Mesendoderm (in vitro differentiated cells): ENCODE measurements at regions not wholly inside any gene's neighbourhood (a gene's known extent, or its start where the extent isn't known, plus 50 kb on each side); places are given as distances from the start of the nearest gene placed in this dataset.

Source experiments
- DNase-seq: peaks from one replicate; pipeline ENCODE4 v3.0.0; 2013
- H2AK5ac ChIP-seq: 2 replicates; pipeline ENCODE4 v1.6.1; 2013; ENCODE audit warnings: low read length, inconsistent platforms
- H2BK120ac ChIP-seq: 2 replicates; pipeline ENCODE4 v1.6.1; 2013; ENCODE audit warnings: low read depth, mild to moderate bottlenecking, low read length, moderate library complexity, mixed read lengths
- H2BK15ac ChIP-seq: replicated peaks from 2 replicates; pipeline ENCODE4 v1.6.1; 2013; ENCODE audit warnings: low read depth, mild to moderate bottlenecking, moderate library complexity
- H2BK5ac ChIP-seq: 2 replicates; pipeline ENCODE4 v1.6.1; 2013; ENCODE audit warnings: low read length, inconsistent platforms
- H3K18ac ChIP-seq: 2 replicates; pipeline ENCODE4 v1.6.1; 2013; ENCODE audit warnings: mild to moderate bottlenecking, low read length, mixed read lengths
- H3K23ac ChIP-seq: one replicate; pipeline ENCODE4 v1.6.1; 2013; ENCODE audit warnings: low read length
- H3K27ac ChIP-seq: 2 replicates; pipeline ENCODE4 v1.5.1; 2013; ENCODE audit warnings: low read depth, mild to moderate bottlenecking, inconsistent platforms, low read length, moderate library complexity
- H3K27me3 ChIP-seq: 2 replicates; pipeline ENCODE4 v1.6.1; 2013; ENCODE audit warnings: low read length, control low read depth, mild to moderate bottlenecking, inconsistent platforms; ENCODE audit not compliant: insufficient read depth, poor library complexity
- H3K36me3 ChIP-seq: 2 replicates; pipeline ENCODE4 v1.6.1; 2013; ENCODE audit warnings: low read length, inconsistent platforms; ENCODE audit not compliant: control insufficient read depth, insufficient read depth
- H3K4ac ChIP-seq: one replicate; pipeline ENCODE4 v1.6.1; 2013; ENCODE audit warnings: low read depth, mild to moderate bottlenecking, low read length, moderate library complexity
- H3K4me1 ChIP-seq: 2 replicates; pipeline ENCODE4 v1.6.1; 2013; ENCODE audit warnings: low read depth, low read length, inconsistent platforms; ENCODE audit not compliant: control insufficient read depth
- H3K4me2 ChIP-seq: 2 replicates; pipeline ENCODE4 v1.6.1; 2013; ENCODE audit warnings: low read length
- H3K4me3 ChIP-seq: 2 replicates; pipeline ENCODE4 v1.5.1; 2013; ENCODE audit warnings: mild to moderate bottlenecking, low read length
- H3K56ac ChIP-seq: one replicate; pipeline ENCODE4 v1.6.1; 2013; ENCODE audit warnings: low read length
- H3K79me1 ChIP-seq: 2 replicates; pipeline ENCODE4 v1.6.1; 2013; ENCODE audit warnings: low read length, inconsistent platforms
- H3K79me2 ChIP-seq: 2 replicates; pipeline ENCODE4 v1.6.1; 2013; ENCODE audit warnings: mild to moderate bottlenecking, low read length; ENCODE audit not compliant: control insufficient read depth, insufficient read depth
- H3K9ac ChIP-seq: 2 replicates; pipeline ENCODE4 v1.6.1; 2013; ENCODE audit warnings: low read length, inconsistent platforms
- H4K5ac ChIP-seq: one replicate; pipeline ENCODE4 v1.6.1; 2013; ENCODE audit warnings: low read length
- H4K8ac ChIP-seq: one replicate; pipeline ENCODE4 v1.6.1; 2013; ENCODE audit warnings: low read depth, mild to moderate bottlenecking, control low read depth, low read length, moderate library complexity
- WGBS: extraction: QIAGEN DNeasy Blood & Tissue Kit; methylation state at CpG from one replicate; pipeline ENCODE4 v1.1.7; 2013; ENCODE audit warnings: low lambda C conversion rate, missing lambda C conversion rate; ENCODE audit not compliant: insufficient coverage; ENCODE audit errors: extremely low coverage; 5-methylcytosine and 5-hydroxymethylcytosine counted together

DNA sequence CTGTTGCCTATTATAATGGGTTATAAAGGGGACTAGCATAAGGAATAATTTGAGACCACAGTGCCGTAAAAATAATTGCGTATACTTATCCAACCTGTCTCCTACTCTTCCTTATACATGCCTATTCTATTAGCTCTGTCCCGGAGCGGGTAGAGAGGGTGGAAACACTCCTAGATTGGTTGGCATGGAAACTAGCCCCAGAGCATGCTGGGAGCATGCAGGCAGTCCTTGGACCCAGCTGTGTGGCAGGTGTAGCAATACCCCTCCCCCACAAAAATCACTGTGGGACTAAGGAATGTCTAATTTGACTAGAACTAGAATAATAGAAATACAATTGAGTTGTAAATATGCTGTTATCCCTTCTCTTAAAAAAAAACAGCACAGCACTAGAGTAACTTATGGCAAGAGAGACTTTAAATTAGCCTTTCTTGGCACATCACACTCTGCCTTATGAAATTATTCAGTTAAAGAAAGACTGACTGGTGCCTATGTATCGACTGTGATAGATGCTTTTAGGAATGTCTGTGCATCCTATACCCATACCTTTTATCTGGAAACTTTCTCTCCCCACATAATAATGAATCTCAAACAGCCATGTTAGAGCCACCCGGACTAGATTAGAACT lies 244.0 kb upstream of the DAAM1 start:
- Histone ChIP-seq H3K36me3 (no peaks in the 10 kb centered on the region), H2BK5ac (no peak overlapping the region), H3K4me2 (no peak overlapping the region), H2BK120ac (no peak overlapping the region), H3K4ac (no peak overlapping the region), H2AK5ac (no peak overlapping the region), H3K9ac (no peak overlapping the region), H3K27ac (no peak overlapping the region), H2BK15ac (no peak overlapping the region), H4K8ac (no peak overlapping the region), H3K79me1 (no peaks in the 10 kb centered on the region), H3K27me3 (no peaks in the 10 kb centered on the region), H3K18ac (no peak overlapping the region), H3K4me3 (no peak overlapping the region), H3K56ac (no peak overlapping the region), H3K23ac (no peak overlapping the region), H4K5ac (no peak overlapping the region), H3K79me2 (no peaks in the 10 kb centered on the region), H3K4me1 (no peaks in the 10 kb centered on the region)
- no CpG with 5 or more reads among the region's 6 CpGs for WGBS
- DNase-seq: peak; percentile 45

DNA sequence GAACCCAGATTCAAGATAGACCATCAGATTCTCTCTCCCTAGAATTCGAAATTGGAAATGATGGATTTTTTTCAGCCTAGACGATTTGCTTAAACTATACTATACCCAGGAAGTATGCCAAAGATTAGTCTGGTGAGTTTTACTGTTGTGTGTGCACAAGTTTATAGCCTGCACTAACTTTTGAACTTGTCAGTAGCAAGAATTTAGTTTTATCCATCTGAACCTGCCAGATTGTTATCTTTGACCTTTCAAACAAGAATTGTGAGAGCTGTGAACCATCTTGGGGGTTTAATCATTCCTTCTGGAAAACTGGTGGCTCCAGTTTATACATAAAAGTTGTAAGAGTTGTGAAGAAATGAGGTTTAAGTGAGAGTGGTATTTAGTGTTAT lies 243.5 kb upstream of the DAAM1 start:
- no peak overlapping the region for H2BK120ac ChIP-seq
- no peak for DNase-seq
- H2BK5ac ChIP-seq: no peak overlapping the region
- no peak overlapping the region for H4K5ac ChIP-seq
- H3K18ac ChIP-seq: no peak overlapping the region
- H4K8ac ChIP-seq: no peak overlapping the region
- H2BK15ac ChIP-seq: no peak overlapping the region
- H3K27ac ChIP-seq: no peak overlapping the region
- WGBS: no CpG with 5 or more reads among the region's 2 CpGs
- no peak overlapping the region for H2AK5ac ChIP-seq
- no peak overlapping the region for H3K23ac ChIP-seq
- no peaks in the 10 kb centered on the region for H3K27me3 ChIP-seq
- H3K4ac ChIP-seq: no peak overlapping the region
- H3K79me2 ChIP-seq: no peaks in the 10 kb centered on the region
- no peak overlapping the region for H3K56ac ChIP-seq
- no peak overlapping the region for H3K9ac ChIP-seq
- H3K4me1 ChIP-seq: no peaks in the 10 kb centered on the region
- no peak overlapping the region for H3K4me2 ChIP-seq
- no peak overlapping the region for H3K4me3 ChIP-seq
- no peaks in the 10 kb centered on the region for H3K36me3 ChIP-seq
- no peaks in the 10 kb centered on the region for H3K79me1 ChIP-seq

DNA sequence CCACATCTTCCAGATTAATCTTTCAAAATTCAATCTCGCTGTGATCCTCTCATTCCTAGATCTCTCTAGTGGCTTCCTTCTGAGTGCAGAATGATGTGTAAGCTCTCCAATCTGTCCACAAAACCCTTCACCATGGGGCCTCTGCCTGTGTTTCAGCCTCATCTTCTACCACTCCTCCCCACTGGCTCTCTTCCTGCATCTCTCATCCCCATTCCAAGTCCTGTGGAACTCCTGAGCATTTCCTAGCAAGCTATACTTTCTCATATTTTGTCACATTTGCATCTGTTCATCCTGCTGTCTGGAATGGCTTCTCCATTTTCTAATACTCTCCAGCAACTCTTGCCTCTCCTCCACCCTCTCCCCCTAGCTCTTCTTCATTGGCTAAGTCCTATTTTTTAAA lies 242.0 kb upstream of the DAAM1 start:
- WGBS: no CpG with 5 or more reads among the region's 1 CpG

DNA sequence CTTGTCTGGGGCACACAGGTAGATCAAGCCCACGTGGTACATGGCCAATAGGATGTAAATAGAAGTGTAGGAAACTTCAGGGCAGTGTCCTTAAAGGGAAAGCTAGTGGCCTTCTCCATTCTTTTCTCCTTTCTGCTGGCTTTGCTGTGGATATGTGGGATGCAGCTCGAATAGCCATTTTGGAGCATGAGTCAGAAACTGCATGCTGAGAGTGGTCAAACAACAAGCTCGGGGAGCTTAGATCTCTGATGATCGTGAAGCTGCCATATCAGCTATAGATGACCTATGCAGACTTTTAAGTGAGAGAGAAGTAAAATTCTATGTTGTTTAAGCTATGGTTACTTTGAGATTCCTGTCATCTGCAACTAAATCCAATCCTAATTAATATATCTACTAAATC lies 241.3 kb upstream of the DAAM1 start:
- WGBS: no CpG with 5 or more reads among the region's 4 CpGs
- Histone ChIP-seq H2BK5ac (no peak overlapping the region), H3K27me3 (no peaks in the 10 kb centered on the region), H3K4me1 (no peaks in the 10 kb centered on the region), H3K23ac (no peak overlapping the region), H2BK120ac (no peak overlapping the region), H3K56ac (no peak overlapping the region), H2BK15ac (no peak overlapping the region), H3K27ac (no peak overlapping the region), H4K5ac (no peak overlapping the region), H3K4me3 (no peak overlapping the region), H3K79me2 (no peaks in the 10 kb centered on the region), H4K8ac (no peak overlapping the region), H2AK5ac (no peak overlapping the region), H3K4me2 (no peak overlapping the region), H3K9ac (no peak overlapping the region), H3K79me1 (no peaks in the 10 kb centered on the region), H3K18ac (no peak overlapping the region), H3K36me3 (no peaks in the 10 kb centered on the region), H3K4ac (no peak overlapping the region)
- DNase-seq: peak; percentile 48

More for the DNA sequence above, 242.0 kb upstream of the DAAM1 start:
- DNase-seq: no peak
- Histone ChIP-seq H2BK15ac (no peak overlapping the region), H3K79me1 (no peaks in the 10 kb centered on the region), H3K4me3 (no peak overlapping the region), H3K27me3 (no peaks in the 10 kb centered on the region), H3K79me2 (no peaks in the 10 kb centered on the region), H3K56ac (no peak overlapping the region), H2BK5ac (no peak overlapping the region), H3K18ac (no peak overlapping the region), H3K4me2 (no peak overlapping the region), H3K36me3 (no peaks in the 10 kb centered on the region), H3K27ac (no peak overlapping the region), H3K9ac (no peak overlapping the region), H3K4me1 (no peaks in the 10 kb centered on the region), H3K23ac (no peak overlapping the region), H4K5ac (no peak overlapping the region), H3K4ac (no peak overlapping the region), H2BK120ac (no peak overlapping the region), H4K8ac (no peak overlapping the region), H2AK5ac (no peak overlapping the region)

DNA sequence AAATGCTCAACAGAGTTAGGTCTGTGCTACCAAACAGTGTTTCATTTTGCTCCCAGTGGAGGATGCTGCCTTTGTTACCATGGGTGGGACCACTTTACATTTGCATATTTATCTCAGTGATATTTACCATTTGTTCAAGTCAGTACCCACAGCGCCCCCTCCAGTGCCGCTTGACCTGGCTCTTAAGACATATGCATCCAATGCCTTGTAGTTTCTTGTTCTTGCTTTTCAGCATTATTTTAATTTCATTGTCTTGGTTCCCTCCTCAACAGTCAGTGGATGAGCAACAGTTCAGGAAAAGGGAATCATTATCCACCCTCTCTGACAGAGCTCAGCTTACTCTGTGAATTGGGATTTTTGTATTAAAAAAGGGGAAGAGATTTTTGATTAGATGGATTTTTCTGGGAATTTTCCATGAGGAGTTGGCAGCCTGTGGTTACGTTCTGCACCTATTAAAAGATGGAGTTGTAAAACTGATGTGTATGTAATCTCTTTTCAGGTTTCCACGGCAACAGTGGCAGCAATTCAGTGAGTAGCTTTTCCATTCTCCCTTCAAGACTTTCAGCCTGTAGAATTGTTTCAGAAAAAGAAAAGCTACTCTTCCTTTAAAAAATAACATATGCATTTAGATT lies 240.5 kb upstream of the DAAM1 start:
- Histone ChIP-seq H4K8ac (peak overlapping the region; percentile 65), H3K4ac (no peak overlapping the region), H3K56ac (no peak overlapping the region), H3K27me3 (no peaks in the 10 kb centered on the region), H3K27ac (no peak overlapping the region), H3K4me3 (no peak overlapping the region), H2BK15ac (no peak overlapping the region), H2AK5ac (no peak overlapping the region), H3K23ac (no peak overlapping the region), H3K4me1 (no peaks in the 10 kb centered on the region), H2BK120ac (no peak overlapping the region), H3K36me3 (no peaks in the 10 kb centered on the region), H3K4me2 (no peak overlapping the region), H3K79me2 (no peaks in the 10 kb centered on the region), H4K5ac (no peak overlapping the region), H3K9ac (no peak overlapping the region), H3K79me1 (no peaks in the 10 kb centered on the region), H3K18ac (no peak overlapping the region), H2BK5ac (no peak overlapping the region)
- no CpG with 5 or more reads among the region's 4 CpGs for WGBS
- DNase-seq: peak; percentile 72

DNA sequence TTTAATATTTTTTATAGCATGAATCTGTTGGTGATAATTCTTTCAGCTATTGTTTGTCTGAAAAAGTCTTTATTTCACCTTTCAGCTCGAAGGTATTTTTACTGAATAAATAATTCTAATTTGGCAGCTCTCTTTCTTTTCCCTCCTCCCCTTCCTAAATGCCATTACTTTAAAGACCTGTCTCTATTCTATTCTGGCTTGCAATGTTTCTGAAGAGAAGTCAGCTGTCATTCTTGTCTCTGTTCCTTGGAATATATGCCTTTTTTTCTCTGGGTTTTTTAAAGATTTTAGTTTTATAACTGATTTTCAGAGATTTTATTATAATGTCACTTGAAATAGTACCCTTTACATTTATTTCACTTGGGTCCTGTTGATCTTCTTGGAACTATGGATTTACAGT lies 237.9 kb upstream of the DAAM1 start:
- WGBS: no CpG with 5 or more reads among the region's 1 CpG
- Histone ChIP-seq H3K4me1 (no peaks in the 10 kb centered on the region), H3K18ac (no peak overlapping the region), H3K4ac (no peak overlapping the region), H3K27ac (no peak overlapping the region), H3K79me1 (no peaks in the 10 kb centered on the region), H3K36me3 (no peaks in the 10 kb centered on the region), H3K9ac (no peak overlapping the region), H2AK5ac (no peak overlapping the region), H3K4me2 (no peak overlapping the region), H2BK15ac (no peak overlapping the region), H3K79me2 (no peaks in the 10 kb centered on the region), H2BK5ac (no peak overlapping the region), H3K4me3 (no peak overlapping the region), H3K56ac (no peak overlapping the region), H2BK120ac (no peak overlapping the region), H4K5ac (no peak overlapping the region), H4K8ac (no peak overlapping the region), H3K27me3 (no peaks in the 10 kb centered on the region), H3K23ac (no peak overlapping the region)
- DNase-seq: no peak
